Stomach smooth muscle (tissue), 2 donors: ENCODE measurements at regions not wholly inside any gene's neighbourhood (a gene's known extent, or its start where the extent isn't known, plus 50 kb on each side); places are given as distances from the start of the nearest gene placed in this dataset.

Source experiments
- H3K27ac ChIP-seq: one replicate; pipeline ENCODE4 v1.7.0; 2013; ENCODE audit warnings: mild to moderate bottlenecking, low read length, inconsistent platforms
- H3K27me3 ChIP-seq, 2 donors: one replicate each; pipeline ENCODE4 v1.7.0; 2013; ENCODE audit warnings: low read length in 2 of 2; ENCODE audit not compliant: insufficient read depth in 2 of 2, control insufficient read depth in 1 of 2
- H3K36me3 ChIP-seq, 2 donors: one replicate each; pipeline ENCODE4 v1.7.0; 2013; ENCODE audit warnings: low read length in 2 of 2; ENCODE audit not compliant: control insufficient read depth in 2 of 2, insufficient read depth in 2 of 2
- H3K4me1 ChIP-seq: one replicate; pipeline ENCODE4 v1.7.0; 2013; ENCODE audit warnings: low read length; ENCODE audit not compliant: control insufficient read depth, insufficient read depth
- H3K4me3 ChIP-seq, 2 donors: one replicate each; pipeline ENCODE4 v1.7.0; 2013; ENCODE audit warnings: low read length in 2 of 2
- H3K9ac ChIP-seq, 2 donors: one replicate each; pipeline ENCODE4 v1.7.0; 2013; ENCODE audit warnings: low read length in 2 of 2, mild to moderate bottlenecking in 1 of 2
- H3K9me3 ChIP-seq, 2 donors: one replicate each; pipeline ENCODE4 v1.7.0; 2013; ENCODE audit warnings: low read length in 2 of 2; ENCODE audit not compliant: control insufficient read depth in 2 of 2
- donor health status: healthy.
- donor health status: Pancreatic carcinoma.

GRCh38 chr17:36742267-36743000 is 141.1 kb downstream of the MRM1 start:
- peaks cover 4 to 16% of the 10 kb centered on the region in 2 donors for H3K27me3 ChIP-seq
- no peak overlapping the region for H3K4me3 ChIP-seq
- no peak overlapping the region for H3K27ac ChIP-seq
- no peaks in the 10 kb centered on the region for H3K36me3 ChIP-seq
- H3K9ac ChIP-seq, result no peak overlapping the region
- H3K4me1 ChIP-seq, result no peaks in the 10 kb centered on the region
- H3K9me3 ChIP-seq, result no peaks in the 10 kb centered on the region

DNA sequence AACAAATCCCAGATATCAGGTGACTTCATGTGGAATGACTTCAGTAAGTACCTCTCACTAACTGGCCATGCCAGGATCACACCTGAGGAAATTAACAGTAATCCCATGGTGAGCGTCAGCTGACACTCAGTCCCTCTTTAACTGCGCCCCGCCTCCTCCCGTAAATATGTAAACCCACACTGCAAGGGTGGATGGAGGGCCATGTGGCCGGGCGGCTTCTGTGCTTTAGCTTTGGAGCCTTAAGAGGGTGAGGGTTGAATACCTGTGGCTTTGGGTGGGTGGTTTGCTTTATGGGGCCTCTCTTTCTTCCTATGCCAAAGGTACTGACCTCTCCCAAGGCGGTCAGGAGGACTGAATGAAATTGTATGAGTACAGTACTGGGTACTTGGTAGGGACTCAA is 141.7 kb downstream of the MRM1 start:
- H3K4me1 ChIP-seq, result no peaks in the 10 kb centered on the region
- H3K27ac ChIP-seq, result no peak overlapping the region
- no peak overlapping the region for H3K9ac ChIP-seq
- H3K36me3 ChIP-seq, result no peaks in the 10 kb centered on the region
- H3K4me3 ChIP-seq, result no peak overlapping the region
- no peaks in the 10 kb centered on the region for H3K9me3 ChIP-seq
- H3K27me3 ChIP-seq, result peaks cover 4 to 16% of the 10 kb centered on the region in 2 donors

DNA sequence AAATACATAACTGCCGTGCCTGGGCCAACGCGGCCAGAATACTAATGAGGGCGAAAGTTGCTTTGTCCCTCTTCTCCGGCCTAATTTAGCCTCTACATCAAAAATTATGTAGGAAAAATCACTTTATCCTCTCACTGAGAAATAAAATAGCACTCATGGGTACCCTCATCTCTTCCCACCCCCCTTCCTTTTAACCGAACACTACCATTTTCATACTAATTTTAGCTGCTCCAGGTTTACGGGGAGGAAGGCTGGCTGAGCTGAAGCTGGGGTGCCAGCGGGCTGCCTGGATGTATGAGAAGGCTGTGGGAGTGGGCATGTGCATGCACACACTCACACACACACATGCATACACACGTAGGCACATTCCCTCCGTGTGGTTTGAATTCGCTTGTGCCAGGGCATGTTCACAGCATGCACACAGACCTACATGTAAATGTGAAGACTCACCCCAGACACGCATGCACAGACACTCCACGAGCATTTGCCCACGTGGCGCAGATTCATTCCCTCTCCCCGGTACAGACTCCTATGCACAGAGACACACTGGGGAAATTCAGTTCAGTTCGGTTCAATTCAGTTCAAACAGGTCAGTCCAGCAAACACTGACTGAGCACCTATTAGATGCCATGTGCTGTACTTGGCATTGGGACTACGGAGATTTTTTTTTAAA is 145.1 kb downstream of the MRM1 start:
- Histone ChIP-seq H3K4me1 (no peaks in the 10 kb centered on the region), H3K4me3 (no peak overlapping the region), H3K9ac (no peak overlapping the region), H3K9me3 (no peaks in the 10 kb centered on the region), H3K27me3 (peaks cover 10 to 12% of the 10 kb centered on the region in 2 donors), H3K27ac (no peak overlapping the region), H3K36me3 (no peaks in the 10 kb centered on the region)

GRCh38 chr17:36747861-36748260 is 146.5 kb downstream of the MRM1 start:
- Histone ChIP-seq H3K9ac (no peak overlapping the region), H3K4me1 (no peaks in the 10 kb centered on the region), H3K4me3 (no peak overlapping the region), H3K36me3 (no peaks in the 10 kb centered on the region), H3K27ac (no peak overlapping the region), H3K9me3 (no peaks in the 10 kb centered on the region), H3K27me3 (peaks cover 8 to 9% of the 10 kb centered on the region in 2 donors)

- no peaks in the 10 kb centered on the region for H3K9me3 ChIP-seq
- peaks cover 8 to 9% of the 10 kb centered on the region in 2 donors for H3K27me3 ChIP-seq
- no peak overlapping the region for H3K9ac ChIP-seq
- H3K36me3 ChIP-seq, result no peaks in the 10 kb centered on the region
- no peak overlapping the region for H3K4me3 ChIP-seq
- no peak overlapping the region for H3K27ac ChIP-seq
- H3K4me1 ChIP-seq, result no peaks in the 10 kb centered on the region
Observed at GRCh38 chr17:36748272-36748671, 146.9 kb downstream of the MRM1 start.

GRCh38 chr17:36749493-36749892 is 148.1 kb downstream of the MRM1 start:
- H3K27ac ChIP-seq, result no peak overlapping the region
- H3K36me3 ChIP-seq, result no peaks in the 10 kb centered on the region
- no peak overlapping the region for H3K4me3 ChIP-seq
- H3K4me1 ChIP-seq, result no peaks in the 10 kb centered on the region
- H3K9me3 ChIP-seq, result no peaks in the 10 kb centered on the region
- H3K9ac ChIP-seq, result no peak overlapping the region
- peaks cover 9 to 11% of the 10 kb centered on the region in 2 donors for H3K27me3 ChIP-seq

DNA sequence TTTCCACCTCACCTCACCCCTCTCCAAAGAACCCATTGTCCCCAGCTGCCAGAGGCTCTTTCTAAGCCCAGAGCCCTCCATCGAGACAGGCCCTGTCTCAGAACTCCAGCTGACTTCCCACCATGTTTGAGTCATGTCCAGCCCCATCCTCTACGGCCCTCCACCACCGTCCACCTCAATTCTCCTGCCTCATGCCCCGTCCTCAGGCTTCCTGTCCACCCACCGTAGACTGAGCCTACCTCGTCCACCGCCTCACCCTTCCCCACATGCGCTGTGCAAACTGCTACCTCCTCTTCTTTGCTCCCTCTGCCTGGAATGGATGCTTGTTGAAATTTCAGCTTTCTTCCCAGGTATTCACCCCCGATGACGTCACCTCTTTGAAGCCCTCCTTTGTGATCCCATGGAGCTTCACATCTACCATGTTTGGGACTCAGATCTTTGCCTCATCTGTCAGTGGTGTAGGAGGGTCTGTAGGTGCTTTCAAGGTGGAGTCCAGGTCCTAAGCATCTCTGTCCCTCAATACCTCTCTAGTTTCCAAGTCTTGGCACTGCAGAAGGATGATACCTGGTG is 149.0 kb downstream of the MRM1 start:
- Histone ChIP-seq H3K27me3 (peaks cover 9 to 12% of the 10 kb centered on the region in 2 donors), H3K9ac (no peak overlapping the region), H3K36me3 (no peaks in the 10 kb centered on the region), H3K4me3 (no peak overlapping the region), H3K27ac (no peak overlapping the region), H3K4me1 (no peaks in the 10 kb centered on the region), H3K9me3 (no peaks in the 10 kb centered on the region)

GRCh38 chr17:36752096-36752888 is 150.9 kb downstream of the MRM1 start:
- Histone ChIP-seq H3K36me3 (no peaks in the 10 kb centered on the region), H3K27me3 (peaks cover 10 to 12% of the 10 kb centered on the region in 2 donors), H3K4me1 (no peaks in the 10 kb centered on the region), H3K9ac (no peak overlapping the region), H3K4me3 (no peak overlapping the region), H3K9me3 (no peaks in the 10 kb centered on the region), H3K27ac (no peak overlapping the region)

DNA sequence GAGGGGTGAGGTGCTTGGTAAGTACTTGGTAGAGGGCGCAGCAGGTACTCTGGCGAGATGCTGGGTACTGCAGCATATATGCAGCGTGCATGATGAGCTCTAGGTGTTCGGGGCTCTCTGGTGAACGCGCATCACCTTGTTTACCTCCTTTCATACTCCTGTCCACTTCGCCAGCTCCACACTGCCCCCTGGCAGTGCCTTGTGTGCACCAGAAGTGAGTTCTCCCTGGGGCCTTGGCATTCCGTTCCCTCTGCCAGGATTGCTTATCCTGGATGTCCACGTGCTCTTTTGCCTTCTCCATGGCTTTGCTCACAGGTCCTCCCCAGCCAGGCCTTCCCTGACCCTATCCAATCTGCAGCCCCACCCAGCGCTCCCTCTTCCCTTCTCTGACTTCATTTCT is 154.2 kb downstream of the MRM1 start:
- Histone ChIP-seq H3K4me3 (no peak overlapping the region), H3K36me3 (no peaks in the 10 kb centered on the region), H3K27me3 (peaks cover 10 to 12% of the 10 kb centered on the region in 2 donors), H3K4me1 (no peaks in the 10 kb centered on the region), H3K27ac (no peak overlapping the region), H3K9ac (no peak overlapping the region), H3K9me3 (no peaks in the 10 kb centered on the region)

GRCh38 chr17:36756695-36757094 is 155.3 kb downstream of the MRM1 start:
- Histone ChIP-seq H3K27me3 (peaks cover 5 to 10% of the 10 kb centered on the region in 2 donors), H3K9me3 (no peaks in the 10 kb centered on the region), H3K27ac (no peak overlapping the region), H3K9ac (no peak overlapping the region), H3K4me1 (no peaks in the 10 kb centered on the region), H3K4me3 (no peak overlapping the region), H3K36me3 (no peaks in the 10 kb centered on the region)
